GM18873 (cell line): ENCODE measurements at regions not wholly inside any gene's neighbourhood (a gene's known extent, or its start where the extent isn't known, plus 50 kb on each side); places are given as distances from the start of the nearest gene placed in this dataset.
"Not testable (repeated sequence)": the region's sequence is repeated elsewhere in the genome, so short reads cannot be mapped to it uniquely, and the experiment has no call there.

Source experiments
- ATAC-seq: cut with Tn5 transposase; IDR thresholded peaks from one replicate; pipeline ENCODE4 v1.9.1; 2021; ENCODE audit warnings: mild to moderate bottlenecking, moderate library complexity, moderate number of reproducible peaks; ENCODE audit not compliant: unreplicated experiment, low FRiP score

DNA sequence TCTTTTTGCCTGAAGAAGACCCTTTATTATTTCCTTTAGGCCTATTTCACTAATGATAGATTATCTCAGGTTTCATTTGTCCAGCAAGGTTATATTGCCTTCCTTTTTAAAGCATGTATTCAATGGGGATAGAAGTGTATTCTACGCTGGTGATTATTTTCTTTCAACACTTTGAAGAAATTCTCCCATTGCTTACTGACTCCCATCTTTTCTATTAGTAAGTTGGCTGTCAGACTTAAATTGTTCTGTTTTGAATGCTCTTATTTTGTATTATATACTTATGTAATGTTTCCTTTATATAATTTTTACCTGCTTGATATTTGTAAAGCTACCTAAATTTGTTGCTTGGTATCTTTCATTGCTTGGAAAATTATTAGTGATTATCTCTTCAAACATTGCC is 445.1 kb upstream of the RASGRP1 start:
- no peak for ATAC-seq

DNA sequence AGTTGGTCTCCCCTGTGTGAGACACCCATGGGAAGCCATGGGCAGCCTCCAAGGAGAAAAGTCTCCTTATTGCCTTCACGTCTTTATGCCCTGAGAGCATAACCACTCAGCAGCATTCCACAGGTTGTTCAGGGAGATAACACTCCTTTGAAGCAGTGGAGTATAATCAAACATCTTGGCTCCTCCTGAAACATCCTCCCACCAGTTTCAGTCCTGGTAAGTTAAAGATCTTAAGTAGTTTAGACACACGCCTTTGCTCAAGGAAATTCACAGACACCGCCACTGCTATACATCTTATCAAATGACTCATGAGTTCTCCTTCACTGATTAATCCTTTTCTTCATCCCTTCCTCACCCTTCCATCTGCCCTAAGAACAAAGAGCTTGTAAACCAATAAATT is 446.5 kb upstream of the RASGRP1 start:
- not testable (repeated sequence) for ATAC-seq

DNA sequence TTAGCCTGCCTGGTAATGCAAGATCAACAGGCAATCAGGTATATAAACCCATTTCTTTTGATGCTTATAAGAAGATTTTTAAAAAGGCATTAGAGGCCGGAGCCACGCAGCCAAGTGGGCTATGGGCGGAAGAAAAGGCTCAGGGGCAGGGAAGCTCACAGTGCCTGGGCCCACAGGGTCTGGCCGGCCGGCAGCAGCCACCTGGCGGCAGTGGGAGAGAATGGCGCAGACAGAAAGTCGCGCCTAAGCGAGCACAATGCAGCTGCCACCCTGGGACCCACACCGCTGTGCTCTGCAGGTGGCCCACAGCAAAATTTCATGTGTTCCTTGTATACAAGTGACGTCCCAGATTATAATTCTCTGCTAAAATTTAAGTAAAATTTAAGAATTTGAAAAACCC is 448.6 kb upstream of the RASGRP1 start:
- no peak for ATAC-seq

DNA sequence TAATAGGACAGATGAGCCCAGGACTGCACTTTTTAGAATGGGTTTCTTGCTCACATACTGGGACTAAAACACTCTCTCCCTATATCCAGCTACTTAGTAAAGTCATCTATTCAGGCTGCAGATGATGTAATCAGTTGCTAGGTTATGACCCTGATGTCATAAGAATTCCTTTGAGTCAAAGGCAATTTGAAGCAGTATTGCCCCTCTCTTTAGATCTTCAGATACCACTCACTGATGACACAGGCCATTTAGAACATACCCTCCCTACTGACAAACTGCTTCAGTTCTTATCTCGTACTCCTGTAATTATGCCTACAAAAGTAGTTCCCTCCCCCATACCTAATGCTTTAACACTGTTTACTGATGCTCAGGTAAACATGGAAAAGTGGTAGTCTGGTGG is 450.1 kb upstream of the RASGRP1 start:
- no peak for ATAC-seq

DNA sequence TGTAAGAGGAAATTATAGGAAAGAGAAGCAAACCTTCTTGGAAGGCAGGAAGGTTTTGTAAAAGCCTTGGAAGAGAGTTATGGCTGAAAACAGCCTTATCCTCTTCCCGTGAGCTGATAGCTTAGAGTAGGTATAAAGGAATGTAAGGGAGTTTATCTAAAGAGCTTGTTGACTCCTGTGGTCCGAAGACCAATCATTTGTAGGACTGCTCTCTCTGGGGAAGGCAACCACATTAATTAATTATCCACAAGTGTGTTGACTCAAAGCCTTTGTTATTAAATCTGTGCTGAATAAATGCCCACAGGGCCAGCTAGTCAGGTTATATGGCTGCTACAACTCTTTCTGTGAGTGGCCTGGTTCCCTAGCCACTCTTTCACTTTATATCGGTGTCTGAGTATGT is 452.1 kb upstream of the RASGRP1 start:
- ATAC-seq = no peak

DNA sequence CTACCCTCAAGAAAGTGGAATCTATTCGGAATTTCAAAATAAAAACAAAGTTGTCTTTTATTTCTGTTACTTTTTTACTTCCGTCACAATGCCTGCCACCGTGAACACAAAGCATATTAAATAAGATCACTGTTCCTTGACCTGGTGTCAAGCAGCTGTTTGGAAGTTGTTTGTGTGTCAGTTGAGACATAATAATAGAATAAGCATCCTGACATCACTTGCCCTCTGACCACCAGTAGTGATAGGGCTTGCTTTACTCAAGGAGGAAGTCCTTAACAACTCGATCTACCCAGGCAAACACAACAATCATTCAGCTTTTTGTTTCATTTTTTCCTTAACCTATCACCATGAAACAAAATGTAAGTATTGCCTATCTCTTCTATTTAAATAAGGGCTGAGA is 454.4 kb upstream of the RASGRP1 start:
- no peak for ATAC-seq

DNA sequence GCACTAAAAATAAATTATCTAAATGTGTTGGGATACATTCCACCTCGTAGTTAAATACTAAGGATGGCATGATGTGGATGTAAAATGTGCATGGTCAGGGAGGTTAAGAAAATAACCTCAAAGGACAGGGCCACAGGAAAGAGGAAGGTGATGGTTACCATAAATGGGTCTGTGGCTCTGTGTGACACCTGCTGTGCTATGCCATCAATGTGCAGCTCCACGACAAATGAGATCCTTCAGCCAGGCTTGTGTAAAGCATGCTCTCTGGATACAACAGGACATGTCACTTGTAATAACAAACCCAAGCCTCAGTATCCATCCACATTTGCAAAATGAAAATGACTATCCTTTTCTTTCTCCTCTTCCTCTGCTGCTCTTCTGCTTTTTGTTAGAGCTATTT is 456.7 kb upstream of the RASGRP1 start:
- no peak for ATAC-seq

DNA sequence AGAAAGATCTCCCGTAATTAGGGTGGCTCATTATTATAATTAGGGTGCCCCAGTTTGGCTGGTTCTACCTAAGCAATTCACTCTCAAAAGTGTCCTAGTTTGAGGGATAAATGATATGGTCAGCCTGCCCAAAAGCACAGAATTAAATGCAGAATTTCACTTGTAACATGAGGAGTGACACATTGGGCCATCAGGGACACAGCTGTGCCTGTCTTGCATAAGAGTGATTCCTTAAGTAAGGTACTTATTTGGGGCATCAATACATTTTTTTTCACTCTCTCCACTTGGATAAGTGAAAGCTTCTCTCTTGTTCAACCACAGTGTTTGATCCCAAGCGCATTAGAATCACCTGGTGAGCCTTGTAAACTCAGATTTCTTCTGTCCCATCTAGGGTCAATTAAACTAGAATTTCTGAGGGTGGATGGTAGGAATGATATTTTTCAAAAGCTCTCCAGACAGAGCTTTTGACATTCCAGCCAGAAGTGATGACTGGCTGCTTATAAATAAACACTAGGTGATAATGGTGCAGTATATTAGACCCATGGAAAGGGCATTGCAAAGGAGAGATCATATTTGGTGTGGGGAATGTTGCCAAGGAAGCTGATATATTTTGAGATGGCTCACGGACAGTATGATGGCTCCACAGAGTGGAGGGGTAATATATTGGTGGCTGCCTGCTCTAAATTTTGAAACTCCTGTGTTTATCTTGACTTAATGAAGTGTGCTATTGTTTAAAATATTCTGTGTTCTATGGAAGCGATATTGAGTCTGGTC is 458.1 kb upstream of the RASGRP1 start:
- no peak for ATAC-seq

DNA sequence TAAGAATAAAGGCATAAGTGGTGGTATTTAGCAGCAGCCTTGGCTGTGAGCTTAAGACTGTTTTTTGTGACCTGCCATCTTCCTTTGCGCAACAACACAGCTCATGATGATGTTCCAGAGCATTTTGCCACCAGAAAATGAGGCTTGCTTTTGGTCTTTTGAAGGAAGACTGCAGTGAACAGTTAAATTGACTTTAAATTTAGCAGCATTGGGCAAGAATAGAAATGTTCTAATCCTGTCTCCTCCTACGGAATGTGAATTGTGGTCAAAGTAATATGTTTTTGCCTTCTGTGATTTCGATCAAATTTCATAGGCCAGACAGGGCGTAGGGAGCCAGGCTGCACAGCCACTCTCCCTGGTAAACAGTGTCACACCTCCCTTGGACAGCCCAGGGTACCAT is 460.7 kb upstream of the RASGRP1 start:
- ATAC-seq = no peak

DNA sequence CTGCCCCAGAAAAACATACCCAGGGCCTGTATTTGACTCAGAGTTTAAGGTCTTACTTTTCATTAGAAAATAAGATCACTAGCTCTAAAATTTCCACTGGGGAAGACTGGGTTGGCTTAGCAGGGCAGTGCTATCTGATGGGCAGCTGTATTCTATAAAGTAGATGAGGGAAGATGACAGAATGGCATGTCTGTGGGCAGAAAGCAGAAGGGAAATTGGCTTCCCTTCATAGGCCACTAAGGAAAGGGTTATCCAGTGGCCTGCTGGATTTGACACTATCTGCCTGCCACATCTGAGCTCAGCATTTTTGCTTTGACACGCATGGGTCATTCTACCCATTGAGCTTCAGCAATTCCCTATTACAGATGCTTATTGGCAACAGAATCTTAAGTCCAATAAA is 461.3 kb upstream of the RASGRP1 start:
- ATAC-seq = no peak

DNA sequence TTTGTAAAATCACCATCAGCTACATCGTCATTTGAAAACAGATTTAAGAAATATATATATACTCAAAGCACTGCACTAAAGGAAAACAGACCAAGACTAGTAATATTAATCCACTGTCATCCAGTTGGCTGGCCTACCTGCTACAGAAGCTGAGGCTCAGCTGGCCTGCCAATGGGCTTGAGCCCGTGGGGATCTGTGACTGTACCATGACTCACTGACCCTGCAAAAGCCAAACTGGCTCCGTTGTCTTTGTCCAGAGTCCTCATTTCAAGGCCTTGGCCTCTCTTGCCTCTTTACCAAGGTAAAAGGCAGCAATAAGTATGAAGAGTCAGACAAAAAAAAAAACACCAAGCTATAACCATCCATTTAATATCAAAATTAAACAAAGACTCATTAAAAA is 463.5 kb upstream of the RASGRP1 start:
- no peak for ATAC-seq

DNA sequence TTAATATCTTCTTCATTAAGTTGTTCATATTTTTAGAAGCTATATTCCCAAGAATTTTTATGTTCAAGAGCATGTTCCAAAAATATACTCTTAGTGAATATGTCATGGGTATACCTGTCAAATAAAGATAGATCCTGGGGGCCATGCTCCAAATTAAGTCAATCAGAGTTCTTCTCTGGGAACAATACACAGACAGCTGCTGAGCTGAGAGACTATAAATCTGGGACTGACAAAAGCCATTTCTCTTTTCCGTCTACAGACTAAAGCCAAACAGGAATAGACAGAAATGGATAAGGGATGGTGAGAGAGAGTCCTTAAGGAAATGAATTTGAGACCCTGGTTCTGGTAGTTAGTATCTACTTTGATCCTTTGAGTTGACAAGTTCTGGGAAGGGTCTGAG is 465.1 kb upstream of the RASGRP1 start:
- no peak for ATAC-seq

DNA sequence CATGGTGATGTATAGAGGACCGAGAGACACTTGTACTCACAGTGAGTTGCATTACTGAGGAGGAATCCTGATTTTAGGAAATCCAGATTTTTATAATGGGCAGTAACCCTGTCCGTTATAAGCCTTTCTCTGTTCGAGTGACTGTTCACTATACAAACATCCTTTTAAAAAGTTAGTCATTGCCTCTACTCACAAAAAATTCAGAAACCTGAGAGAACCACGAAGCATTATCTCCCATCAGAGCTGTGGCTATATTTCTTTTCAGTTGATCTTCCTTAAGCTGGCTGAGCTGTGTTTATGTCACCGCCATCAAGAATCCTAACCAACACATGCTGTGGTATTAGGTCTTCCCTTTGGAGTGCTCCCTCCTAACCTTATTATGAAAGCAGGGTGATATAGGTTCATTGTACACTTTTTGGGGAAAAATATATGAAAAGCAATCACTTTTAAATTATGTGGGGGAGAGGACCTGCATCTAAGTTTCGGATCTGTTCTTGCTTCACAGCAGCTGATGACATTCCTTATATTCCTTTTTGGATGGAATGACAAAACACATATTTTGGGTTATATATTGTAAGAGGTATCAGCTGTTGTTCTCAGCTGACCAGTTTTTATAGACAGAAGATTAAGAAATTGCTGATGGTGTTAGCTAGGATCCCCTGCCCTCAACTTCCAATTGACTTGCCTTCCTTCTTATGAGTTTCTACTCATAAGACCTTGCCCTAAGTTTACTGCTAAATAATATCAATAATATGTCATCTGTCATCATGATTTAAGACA is 465.9 kb upstream of the RASGRP1 start:
- ATAC-seq = no peak

DNA sequence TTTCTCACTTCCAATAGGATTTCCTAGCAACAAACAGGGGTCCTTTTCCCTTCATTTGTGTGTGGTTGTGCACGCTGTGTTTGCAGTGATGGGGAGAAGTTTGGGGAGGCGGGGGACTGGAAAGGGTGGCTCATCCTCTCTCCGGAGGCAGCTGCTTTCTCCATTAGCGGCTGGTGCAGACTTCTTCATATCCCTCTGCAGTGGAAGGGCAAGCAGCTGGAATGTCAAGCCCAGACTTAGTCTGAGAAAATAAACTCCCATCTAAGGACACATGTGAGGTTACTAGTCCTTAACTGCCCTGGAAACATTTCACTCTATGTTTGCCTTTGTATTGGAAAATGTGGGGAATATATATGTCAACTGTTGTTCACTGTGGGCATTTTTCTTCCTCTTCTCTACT is 467.0 kb upstream of the RASGRP1 start:
- ATAC-seq = no peak

DNA sequence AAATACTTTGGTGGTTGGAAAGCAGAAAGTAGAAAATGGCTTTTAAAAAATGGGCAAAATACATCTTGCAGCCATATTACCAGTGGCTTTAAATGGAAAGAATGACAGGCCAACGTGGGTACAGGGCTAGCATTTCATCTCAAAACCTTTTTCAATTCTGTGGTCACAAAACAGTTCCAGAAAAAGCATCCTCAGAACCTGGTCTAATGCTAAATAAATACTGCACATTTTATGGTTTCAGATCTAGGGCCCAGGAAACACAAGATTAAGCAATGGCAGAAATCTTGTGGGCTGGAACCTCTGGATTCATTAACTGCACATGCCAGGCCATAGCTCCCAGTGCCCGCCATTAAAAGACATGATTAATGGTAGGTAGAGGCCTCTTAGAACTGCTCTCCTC is 470.2 kb upstream of the RASGRP1 start:
- no peak for ATAC-seq

DNA sequence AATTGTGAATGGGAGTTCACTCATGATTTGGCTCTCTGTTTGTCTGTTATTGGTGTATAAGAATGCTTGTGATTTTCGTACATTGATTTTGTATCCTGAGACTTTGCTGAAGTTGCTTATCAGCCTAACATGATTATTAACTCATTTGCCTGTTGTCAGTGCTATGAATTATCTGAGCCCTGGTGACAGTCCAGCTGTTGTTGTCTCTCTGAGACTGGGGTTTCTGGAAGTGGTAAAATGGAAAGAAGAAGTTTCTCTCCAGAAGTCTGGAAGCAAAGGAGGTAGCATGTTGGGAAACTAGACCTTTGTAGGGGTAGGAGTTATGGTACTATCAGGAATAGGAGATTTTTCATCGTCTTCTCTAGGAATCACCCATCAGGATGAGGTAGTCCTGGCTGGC is 473.0 kb upstream of the RASGRP1 start:
- not testable (repeated sequence) for ATAC-seq

DNA sequence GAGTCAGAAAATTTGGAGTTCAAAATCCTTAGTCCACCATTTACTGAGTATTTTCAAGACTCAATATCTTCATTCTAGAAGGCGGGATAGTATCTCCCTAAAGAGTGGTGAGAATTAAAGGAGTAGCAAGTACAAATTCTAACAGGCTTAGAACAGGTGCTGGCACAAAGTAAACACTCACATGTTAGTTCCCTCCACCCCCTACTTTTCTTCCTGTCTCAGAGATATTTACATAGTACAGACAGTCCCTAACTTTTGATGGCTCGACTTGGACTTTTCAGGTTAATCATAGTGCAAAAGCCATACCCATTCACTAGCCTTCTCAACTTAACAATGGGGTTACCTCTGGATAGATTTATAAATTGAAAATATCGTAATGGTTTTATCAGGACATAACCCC is 476.2 kb upstream of the RASGRP1 start:
- ATAC-seq = no peak

DNA sequence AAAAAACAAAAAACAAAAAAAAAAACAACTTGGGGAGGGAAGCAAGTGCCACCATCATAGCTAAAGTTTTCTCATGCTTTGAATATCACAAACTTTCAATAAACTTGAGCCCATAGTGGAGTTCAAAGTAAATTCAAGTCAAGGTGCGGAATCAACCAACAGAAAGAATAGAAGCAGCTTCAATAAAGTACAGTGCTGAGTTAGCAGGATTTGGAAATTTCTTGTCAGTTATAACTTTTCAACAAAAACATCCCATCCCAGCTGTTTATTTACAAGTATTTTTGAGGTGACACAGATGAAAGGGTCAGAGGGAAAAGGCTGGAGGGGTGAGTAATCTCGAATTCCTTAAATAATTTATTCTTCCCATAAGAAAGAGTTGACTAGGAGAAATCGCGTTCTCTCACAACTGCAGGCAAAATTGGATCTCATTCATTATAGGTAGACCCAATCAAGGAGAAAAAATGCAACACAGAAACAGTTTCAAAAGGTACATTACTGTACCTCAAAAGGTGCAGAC is 477.4 kb upstream of the RASGRP1 start:
- ATAC-seq = no peak

DNA sequence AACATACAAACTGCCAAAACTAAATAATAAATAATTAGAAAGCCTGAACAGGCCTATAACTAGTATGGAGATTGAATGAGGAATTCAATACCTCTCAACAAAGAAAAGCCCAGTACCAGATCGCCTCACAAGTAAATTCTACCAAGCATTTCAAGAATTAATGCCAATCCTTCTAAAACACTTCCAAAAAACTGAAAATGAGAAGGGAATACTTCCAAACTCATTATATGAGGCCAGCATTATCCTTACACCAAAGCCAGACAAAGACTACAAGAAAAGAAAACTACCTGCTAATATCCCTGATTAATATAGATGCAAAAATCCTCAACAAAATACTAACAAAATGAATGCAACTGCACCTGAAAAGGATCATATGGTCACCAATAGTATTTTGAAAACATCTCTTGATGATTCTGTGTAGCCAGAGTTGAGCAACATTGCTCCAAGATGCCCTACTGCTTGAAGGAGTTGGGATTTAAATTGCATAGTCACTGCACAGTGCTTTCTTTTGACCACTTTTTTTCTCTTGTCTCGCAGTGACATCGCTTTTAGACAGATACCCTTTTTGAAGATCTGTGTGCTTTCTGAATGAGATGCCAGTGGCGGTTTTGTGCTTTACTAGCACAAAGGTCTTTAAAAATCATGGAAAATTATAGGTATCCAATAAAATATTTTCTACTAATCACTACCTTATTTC is 487.2 kb upstream of the RASGRP1 start:
- no peak for ATAC-seq

DNA sequence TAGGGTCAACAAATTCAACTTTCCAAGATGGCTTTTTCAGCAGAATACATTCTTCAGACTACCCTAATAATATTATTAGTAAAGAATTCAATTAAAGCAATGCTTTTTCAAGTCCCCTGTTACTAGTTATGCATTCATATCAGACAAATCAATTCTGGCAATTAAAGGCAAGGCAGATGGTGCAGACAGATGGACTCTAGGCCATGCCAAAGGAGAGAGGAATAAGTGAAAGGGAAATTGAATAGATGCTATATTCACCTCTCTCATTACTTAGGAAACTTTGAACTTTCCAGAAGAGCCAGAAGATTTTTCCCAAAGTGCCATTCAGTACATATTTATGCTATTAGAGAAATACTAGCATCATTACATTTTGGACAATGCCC is 487.7 kb upstream of the RASGRP1 start:
- ATAC-seq = no peak

DNA sequence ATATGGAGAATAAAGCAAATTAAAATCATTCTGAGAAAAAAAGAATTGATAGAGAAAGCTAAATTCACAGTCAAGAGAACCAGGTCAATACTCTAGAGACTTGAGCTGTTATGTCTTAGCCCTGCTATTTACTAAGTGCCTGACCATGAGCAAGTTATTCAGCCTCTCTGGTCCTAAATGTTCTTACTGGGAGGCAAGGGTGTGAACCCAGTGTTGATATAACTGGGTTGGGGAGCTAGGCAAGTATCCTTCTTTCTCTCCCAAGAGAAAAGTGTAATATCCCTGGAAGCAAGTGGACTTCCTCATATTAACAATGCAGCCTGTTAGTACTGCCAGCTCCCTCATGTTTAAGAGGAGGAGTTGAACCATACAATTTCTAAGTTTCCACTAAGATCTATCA is 488.9 kb upstream of the RASGRP1 start:
- ATAC-seq = no peak
